NCI-H1105 (cell line): ENCODE measurements at regions not wholly inside any gene's neighbourhood (a gene's known extent, or its start where the extent isn't known, plus 50 kb on each side); places are given as distances from the start of the nearest gene placed in this dataset.

Experiments
- DNase-seq: peaks from one replicate; lab custom pipeline; 2025; lab: John Stamatoyannopoulos, UW

DNA sequence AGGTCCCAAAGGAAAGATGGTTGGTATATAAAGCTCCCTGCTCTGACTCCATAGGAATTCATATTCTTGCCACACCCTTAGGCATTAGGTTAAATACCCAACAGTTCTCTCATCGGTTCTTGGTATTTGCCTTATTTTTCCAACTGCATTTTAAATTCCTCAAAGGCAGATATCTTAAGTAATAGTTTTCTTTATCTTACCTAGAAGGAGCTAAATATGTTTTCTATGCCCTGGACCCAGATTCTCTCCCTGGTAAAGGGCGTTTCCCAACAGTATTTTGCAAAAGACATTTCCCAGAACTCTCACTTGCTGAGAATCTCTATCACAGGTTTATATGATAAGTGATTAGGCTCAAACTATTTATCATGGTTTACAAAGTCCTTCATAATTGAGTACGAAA, 158.6 kb upstream of the BDNF start:
- DNase-seq, result no peak

DNA sequence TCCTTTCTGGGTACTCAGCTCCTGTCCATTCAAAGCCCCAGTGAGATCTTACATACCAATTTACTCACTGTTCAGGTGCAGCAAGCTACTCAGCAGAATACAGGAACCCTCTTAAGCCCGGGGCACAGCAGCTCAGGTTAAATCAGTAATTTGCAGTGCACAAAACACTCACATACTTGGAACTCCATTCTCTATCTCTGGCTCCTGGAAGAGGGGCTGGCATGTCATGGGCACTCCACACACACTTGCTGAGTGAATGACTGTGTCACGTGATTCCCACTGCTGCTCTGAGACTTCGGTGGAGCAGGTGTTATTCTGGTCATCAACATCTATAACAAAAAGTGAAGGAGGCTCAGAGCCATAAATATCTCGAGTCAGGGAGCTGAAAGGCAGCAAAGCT, 157.3 kb upstream of the BDNF start:
- peak; percentile 19 for DNase-seq

GRCh38 chr11:27857014-27857413, 156.8 kb upstream of the BDNF start:
- DNase-seq, result no peak

DNA sequence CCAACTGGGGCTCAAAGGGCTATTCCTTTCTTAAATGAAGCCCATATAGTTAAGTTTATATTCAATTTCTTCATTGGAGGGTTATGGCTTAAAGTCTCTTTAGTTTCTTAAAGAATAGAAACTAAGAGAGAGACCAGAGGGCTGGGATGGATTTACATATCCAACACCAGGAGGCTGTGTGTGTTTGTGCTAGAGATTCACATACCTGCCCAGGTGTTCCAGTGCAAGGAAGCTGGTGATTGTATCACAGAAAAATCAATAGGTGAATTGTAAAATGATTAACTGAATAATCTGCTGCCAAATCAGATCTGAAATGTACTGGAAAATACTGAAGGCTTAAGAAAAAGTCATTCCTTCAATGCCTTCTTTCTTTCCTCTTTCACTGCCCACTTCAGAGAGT, 148.2 kb upstream of the BDNF start:
- no peak for DNase-seq

DNA sequence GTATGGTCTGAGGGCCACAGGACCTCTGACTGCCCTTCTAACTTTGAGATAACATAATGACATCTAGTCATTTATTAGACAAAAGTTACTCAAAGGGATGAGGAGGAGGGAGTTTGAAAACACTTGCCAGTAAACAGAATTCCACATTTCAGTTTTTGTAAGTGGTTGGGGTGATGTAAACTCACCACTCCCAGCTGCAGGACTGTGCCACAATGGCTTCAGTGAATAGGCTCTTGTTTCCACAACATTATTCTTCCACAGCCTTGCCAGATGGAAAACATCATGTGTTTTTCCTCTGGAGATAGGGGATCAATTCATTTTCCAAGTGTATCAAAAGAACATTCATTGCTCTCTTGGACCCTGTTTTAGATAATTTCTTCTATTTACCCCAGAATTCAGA, 147.2 kb upstream of the BDNF start:
- DNase-seq, result no peak

GRCh38 chr11:27842290-27842689, 142.0 kb upstream of the BDNF start:
- DNase-seq, result no peak

DNA sequence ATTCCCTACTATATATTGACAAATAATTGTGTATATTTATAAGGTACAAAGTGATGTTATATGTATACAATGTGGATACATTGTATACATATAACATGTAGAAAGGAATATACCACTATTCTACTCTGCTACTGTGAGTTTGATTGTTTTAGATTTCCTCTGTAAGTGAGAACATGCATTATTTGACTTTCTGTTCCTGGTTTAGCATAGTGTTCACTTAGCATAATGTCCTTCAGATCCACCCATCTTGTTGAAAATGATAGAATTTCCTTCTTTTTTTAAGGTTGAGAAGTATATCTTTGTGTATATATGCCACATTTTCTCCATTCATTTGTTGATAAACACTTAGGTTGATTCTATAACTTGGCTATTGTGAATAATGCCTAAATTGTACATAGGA, 140.8 kb upstream of the BDNF start:
- no peak for DNase-seq

GRCh38 chr11:27839226-27839913, 139.1 kb upstream of the BDNF start:
- DNase-seq, result no peak

GRCh38 chr11:27838674-27839073, 138.4 kb upstream of the BDNF start:
- no peak for DNase-seq

GRCh38 chr11:27837895-27838563, 137.8 kb upstream of the BDNF start:
- no peak for DNase-seq

DNA sequence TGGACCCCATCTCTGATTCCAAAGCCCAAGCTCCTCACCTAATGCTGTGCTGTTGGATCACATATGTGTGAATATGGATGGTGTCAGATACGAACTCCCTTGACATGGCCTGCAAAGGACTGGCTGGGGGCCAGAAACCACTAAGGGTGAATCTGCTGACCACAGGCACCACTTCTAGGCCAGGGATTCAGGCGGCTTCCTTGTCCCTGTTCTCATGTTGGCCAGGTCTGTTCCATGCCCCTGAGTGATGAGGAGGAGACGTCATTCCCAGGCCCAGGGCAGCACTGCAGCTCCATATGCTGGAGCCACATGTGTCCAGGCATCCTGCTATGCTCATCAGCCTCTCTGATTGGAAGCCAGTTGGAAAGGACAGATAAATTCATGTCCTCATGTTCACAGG, 130.0 kb upstream of the BDNF start:
- no peak for DNase-seq

DNA sequence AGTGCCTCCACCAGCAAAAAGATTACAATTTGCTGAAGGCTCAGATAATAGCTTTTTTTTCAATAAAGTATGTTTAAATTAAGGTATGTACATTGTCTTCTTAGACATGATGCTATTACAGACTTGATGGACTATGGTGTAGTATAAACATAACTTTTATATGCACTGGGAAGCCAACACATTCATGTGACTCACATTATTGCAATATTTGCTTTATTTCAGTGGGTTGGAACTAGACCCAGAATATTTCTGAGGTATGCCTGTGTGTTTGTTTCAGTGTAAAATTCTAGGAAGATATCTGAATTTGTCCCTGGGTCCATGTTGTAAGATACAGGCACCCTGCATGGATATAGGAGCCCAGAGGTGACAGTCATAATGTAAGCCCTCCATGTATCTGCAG, 120.0 kb upstream of the BDNF start:
- no peak for DNase-seq

- DNase-seq, result no peak
These were observed 115.9 kb upstream of the BDNF start for GRCh38 chr11:27816197-27816596.

DNA sequence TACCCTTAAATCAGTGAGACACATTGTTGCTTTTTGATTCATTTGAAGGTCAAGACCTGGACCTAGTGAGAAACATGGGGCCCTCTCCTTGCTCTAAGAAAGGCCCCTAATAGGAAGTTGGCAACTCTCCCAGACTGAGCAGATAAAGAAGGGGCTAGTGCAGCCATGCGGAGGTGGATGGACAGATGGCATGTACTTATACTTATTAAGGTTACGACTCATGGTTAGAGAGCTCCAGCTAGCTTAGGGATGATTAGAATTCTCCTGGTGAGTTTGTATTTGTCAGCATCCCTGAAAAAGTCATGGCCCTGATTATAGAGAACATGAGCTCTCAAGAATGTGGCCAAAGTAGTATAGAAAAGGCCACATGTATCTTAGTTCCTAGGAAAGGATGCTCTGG, 112.1 kb upstream of the BDNF start:
- DNase-seq, result no peak

GRCh38 chr11:27807596-27807995, 107.3 kb upstream of the BDNF start:
- DNase-seq, result no peak

DNA sequence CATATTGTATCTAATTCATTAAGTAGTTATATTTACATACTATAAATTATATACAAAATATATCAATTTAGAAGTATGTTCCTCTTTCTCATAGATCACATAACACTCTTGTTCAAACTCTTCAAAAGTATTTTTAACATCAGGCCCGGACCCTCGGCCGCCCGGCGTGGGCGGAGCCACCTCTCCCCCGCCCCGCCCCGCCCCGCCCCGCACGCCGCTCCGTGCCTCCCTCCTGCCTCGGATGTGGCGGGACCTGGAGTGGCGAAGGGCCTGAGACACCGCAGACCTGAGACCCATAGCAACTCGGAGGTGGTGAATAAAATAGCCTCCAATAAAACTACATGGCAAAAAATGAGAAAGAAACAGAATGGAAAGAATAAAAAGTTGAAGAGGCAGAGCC, 105.9 kb upstream of the BDNF start:
- no peak for DNase-seq

DNA sequence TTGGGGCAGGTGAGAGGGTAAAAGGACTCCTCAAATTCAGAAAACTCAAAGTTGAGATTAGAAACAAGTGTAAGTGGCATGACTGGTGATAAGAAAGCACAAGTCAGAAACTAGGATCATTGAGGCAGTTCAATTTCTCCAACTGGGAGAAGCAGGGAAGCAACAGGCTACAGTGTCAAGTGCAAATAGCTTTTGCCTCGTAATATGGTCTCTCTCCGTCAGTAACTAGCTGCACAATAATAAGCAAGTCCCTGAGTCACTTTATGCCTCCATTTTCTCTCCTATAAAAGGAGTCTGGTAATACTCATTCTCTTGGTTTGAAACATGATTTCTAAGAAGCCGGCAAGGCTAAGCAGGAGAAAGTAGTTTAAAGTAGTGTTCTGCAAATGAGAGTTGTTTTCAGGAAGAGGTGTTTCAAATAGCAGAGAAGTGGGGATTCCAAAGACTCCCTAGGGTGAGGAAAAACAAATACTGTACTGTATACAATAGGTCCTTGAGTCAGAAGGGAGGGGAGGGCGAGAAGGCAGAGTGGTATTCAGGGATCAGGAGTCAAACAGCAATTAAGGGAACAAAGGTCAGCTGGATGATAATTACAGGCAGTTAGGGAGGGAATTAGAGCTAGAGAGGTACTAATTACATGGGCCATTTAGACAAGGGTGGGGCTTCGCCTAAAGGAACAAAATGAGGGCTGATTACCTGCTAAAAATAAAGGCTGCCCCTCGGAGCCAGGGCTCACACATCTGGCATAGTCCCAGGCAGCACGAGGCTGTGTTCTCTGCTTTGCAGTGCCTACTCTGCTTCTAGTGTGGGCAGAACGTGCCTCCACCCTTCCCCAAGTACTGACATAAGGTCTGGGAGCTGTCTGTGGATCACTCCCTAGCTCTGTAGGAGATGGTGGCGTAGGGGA, 96.0 kb upstream of the BDNF start:
- peak; percentile 96 for DNase-seq

DNA sequence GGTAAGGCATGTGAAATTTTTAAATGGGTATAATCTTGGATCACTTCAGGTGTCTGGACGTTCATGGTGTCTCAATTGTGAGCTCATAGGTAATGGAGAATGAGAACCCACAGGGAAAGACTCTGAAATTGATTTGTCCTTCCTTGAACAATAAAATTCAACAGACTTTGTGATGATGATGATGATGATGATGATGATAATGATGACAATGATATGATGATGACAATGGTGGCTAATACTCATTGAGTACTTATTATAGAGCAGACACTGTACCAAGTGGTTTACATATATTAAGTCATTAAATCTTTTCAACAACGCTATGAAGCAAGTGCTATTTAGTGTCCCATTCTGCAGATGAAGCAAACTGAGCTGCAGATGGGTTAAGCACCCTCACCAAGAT, 86.6 kb upstream of the BDNF start:
- DNase-seq, result no peak

DNA sequence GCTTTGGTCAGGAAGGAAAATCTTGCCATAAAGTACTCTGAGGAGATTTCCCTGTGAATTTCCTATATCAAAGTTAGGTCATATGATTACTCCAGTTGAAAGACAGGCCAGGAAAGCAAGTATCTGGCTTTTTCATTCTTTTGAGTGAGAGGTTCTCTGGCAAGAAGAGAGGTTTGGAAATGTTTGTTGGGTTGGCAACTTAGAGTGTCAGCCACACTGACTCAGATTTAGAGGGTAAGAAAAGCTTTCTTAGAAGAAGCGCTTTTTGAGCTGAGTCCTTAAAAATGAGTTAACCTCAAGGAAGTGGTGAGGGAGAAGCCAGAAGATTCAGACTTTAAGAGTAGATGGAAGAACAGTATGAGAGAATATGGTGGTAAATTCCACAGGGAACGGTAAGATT, 86.1 kb upstream of the BDNF start:
- no peak for DNase-seq

DNA sequence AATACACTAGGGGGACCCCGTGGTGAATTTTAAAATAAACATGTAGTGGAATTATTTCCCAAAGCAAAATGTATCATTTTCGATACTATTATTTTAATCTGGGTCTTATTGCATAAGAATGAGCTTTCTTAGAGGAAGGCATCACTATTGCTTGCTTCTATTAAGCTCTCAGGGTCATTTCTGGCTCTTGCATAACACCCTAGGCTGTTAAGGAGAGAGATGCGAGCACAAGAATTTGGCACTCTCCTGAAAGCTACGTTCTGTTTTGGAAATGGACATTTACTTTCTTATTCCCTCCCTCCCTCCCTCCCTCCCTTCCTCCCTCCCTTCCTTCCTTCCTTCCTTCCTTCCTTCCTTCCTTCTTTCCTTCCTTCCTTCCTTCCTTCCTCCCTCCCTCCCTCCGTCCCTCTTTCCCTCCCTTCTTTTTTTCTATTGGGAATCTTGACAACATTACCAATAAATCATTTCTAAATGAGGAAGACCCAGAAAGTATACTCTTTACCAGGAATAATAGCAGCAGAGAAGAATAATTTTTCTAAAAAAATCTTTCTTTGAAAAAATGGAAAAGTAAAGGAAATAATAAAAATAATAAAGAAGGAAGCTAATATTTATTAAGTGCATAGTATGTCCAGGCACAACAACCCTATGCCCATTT, 83.6 kb upstream of the BDNF start:
- DNase-seq, result no peak

GRCh38 chr11:27777033-27777432, 76.8 kb upstream of the BDNF start:
- DNase-seq, result no peak

GRCh38 chr11:27773884-27774283, 73.6 kb upstream of the BDNF start:
- DNase-seq, result no peak

DNA sequence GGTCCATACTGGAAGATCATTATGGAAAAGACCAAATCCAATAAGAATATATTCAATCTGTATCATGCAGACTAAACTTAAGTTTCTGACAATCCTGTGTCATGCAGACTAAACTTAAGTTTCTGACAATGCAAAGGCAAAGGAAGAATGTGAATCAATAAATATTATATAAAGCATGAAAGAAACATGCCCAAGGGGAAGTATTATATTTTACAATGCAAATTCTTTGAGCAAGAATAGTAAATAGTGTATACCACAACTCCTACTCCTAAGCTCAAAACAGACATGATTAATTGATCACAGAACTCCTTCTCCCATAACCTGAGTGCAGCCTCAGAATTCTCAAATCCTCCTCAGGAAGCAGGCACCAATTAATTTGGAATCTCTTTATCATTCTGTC, 71.3 kb upstream of the BDNF start:
- no peak for DNase-seq
